HG03521 (cell line): ENCODE measurements at regions not wholly inside any gene's neighbourhood (a gene's known extent, or its start where the extent isn't known, plus 50 kb on each side); places are given as distances from the start of the nearest gene placed in this dataset.
"Not testable (repeated sequence)": the region's sequence is repeated elsewhere in the genome, so short reads cannot be mapped to it uniquely, and the experiment has no call there.

ENCODE experiments used
- ATAC-seq: cut with Tn5 transposase; IDR thresholded peaks from one replicate; pipeline ENCODE4 v1.9.1; 2021; ENCODE audit warnings: mild to moderate bottlenecking, moderate library complexity; ENCODE audit not compliant: unreplicated experiment

DNA sequence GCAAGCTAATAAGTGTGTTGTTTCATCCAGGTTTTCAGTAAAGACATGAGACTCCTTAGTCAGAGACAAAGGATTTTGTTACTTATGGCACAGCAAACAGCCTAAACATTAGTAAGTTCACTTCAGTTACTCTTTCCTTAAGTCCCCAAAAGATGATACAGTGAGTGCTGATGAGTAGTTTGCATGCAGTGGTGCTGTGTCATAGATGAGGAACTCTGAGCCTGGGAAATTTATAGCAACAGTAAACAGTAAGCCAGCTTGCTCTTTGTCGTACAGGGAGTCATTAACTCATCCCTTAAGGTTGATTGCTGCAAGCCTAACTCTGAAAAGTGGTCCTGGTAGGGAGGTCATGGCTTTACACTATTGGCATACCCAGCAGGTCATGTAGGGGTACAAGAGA lies 208.6 kb upstream of the OR4E1 start:
- no peak for ATAC-seq

DNA sequence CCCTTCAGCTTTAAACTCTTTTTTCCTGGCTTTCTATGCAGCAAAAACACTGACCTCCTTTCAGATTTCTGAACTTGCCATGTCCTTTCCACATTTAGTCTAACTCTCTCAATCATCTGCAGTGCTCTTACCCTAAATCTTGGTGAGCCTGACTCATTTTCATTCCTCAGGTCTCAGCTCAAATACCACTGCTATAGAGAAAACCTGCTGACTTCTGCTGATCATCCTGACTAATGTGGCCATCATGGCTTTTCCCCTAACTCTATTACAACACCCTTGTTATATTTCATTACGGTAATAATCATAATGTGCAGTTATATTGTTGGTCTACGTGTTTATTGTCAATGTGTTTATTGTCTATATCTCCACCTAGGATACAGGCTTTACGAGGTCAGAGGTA lies 207.3 kb upstream of the OR4E1 start:
- ATAC-seq, result no peak

DNA sequence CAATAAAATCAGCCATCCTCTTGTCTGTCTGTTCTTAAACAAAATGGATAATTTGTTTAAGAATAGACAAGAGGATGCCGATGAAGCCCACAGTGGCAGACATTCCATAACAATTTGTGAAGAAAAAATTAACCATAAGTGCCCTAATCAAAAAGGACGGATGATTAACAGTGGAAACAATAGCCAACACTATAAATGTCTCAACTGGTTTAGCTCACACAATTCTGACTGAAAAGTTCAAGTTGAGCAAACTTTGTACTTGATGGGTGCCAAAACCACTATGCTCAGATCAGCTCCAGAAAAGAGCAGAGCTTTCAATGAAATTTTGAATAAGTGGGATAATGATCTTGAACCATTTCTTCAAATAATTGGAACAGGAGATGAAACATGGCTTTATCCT lies 202.2 kb upstream of the OR4E1 start:
- no peak for ATAC-seq

DNA sequence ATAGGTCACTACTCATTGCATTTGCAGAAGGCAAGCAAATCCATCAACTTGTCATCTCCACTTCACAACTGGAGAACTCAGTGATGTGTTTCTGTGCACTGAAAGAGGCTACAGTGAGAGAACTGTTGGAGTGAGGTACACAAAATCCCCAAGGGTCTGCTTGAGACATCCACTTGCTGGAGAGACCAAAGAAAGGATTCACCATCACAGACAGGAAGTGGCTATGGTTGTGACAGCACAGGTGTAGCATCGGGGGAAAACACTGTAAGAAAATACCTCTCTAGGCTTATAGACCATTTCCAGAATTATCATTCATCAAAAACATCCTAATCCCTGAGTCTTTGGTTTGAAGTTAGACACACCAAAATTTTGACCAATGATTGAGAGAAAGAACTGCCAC lies 201.3 kb upstream of the OR4E1 start:
- ATAC-seq, result no peak

DNA sequence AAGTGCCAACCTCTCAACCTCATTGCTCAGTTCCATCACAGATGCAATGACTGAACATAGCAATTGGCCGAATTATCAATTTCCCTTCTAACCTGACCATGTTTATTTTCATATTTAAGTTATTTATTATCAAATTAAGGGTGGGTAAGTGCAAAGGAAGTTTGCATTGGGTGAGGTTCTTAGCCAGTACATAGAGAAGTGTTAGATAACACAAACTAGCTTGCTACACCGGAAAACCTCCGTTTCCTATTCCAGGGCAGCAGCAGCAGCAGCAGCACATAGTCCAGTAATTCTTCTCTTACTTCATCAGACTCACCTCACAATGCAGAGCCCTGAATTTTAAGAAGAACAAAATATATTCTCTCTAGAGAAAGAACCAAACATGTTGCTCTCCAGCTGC lies 200.5 kb upstream of the OR4E1 start:
- ATAC-seq, result no peak

DNA sequence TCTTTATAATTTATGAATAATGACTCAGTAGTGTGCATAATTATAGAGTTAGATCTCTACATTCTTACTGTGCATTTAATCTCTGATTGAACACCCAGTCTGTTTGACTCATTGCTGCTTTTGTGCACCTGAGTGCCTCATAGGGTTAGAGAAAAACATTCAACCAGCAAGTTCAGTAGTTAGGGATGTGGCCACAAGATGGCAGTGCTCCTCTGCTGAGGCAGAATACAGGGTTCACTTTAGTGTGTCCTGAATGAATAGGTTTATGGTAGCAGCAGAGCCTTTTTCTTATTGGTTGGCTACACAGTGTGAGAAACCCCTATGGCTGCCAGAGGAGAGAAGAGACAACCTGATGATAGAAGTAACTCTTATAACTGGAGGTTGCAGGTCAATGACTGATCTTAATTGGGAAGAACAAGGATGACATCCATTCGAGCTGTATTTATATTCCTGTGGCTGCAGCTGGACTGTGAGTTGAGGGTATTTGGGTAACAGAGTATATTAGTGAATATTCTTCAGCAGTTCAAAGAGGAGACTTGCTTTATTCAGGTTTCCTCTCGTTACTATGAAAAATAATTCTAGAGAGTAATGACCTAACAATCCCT lies 194.9 kb upstream of the OR4E1 start:
- no peak for ATAC-seq

DNA sequence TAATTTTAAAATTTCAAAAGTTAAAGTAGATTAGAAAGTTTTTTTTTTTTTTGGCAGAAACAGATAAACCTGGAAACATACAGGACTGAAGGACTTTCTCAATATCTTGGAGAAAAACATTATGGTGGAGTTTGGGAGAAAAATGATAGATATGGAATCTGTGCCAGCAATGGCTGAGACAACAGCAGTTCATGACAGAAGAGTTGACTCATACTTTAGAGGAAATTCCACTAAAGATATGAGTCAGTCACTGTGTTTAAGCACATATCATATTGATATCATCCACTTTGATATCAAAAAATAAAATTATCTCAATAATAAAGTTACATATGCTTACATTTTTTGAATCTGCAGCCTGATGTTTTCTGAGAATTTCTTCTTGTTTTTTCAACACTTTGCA lies 193.9 kb upstream of the OR4E1 start:
- ATAC-seq, result no peak

DNA sequence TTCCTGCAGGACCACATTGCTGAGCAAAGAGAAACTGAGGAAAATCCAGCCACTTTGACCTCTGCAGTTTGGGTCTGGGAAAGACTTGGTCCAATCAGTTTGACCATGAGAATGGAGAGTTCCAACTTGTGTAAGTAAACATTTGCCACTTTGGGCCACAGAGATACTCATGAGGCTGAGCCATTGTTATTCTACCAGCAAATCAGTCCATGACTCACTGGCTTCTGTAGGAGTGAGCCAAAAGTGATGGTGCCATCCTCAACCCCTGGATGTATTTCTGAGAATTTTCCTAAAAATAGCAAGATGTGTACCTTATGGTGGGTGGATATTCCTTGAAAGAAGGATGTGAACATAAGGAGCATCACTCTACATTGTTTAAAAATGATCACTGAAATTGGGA lies 192.9 kb upstream of the OR4E1 start:
- ATAC-seq, result no peak

DNA sequence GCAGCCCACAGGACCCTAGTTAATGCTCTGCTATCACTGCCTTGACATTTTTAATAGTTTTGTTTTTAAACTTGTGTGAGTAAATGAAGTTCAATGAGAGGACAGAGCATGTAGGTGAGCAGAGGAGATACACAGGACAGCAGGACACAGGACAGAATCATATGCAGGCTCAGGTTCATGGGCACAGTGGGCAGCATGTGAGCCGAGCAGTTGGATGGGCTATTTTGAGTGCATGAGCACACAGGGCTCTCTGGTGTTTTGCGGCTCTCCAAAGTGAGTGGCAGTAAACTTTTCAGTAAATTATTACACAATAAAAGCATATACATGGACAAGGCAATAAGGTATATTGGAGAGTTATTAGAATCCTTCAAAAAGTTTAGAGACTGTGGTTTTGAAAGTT lies 189.7 kb upstream of the OR4E1 start:
- no peak for ATAC-seq

DNA sequence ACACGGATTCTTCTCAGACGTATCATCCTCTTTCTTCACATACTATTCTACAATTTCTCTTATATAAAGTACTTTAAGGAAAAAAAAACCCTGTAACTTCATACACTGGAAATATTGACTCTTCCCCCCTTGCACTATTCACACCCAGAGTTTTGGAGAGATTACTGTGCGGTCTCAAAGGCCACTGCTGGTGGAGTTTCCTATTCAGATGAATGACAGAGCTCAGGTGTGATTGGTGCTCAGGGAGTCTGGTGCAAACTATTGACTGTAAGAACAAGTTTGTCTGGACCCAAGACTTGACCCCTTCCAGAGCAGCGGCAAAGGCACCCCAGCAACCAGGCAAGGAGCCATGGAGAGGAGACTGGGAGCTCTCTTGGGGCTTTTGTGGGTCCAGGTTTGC lies 187.5 kb upstream of the OR4E1 start:
- ATAC-seq, result no peak

DNA sequence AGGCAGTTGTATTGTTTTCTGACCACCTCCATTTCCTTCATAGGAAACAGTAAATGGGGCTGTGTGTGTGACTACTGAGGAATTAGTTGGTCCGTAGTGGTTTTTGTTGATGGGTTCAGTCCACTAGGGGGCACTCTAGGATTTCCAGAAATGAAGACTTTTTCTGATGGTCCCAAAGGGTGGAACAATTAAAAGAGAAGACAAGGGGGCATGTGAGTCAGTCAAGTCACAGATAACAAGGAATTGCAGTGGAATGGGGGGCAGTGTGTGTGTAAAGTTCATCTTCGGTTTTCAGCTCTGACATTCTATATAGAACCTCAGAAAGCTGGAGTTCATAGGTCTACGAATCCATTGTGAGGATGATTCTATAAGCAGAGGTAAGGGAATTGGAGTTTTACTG lies 186.6 kb upstream of the OR4E1 start:
- no peak for ATAC-seq

DNA sequence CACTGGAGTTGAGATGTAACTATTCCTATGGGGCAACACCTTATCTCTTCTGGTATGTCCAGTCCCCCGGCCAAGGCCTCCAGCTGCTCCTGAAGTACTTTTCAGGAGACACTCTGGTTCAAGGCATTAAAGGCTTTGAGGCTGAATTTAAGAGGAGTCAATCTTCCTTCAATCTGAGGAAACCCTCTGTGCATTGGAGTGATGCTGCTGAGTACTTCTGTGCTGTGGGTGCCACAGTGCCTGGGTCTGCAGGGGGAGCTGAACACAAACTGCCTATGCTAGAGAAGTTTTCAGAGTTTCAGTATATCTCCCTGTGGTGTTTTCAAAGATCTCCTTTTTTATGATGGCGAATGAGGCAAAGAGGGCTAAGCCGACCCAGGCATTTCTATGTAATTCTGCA lies 179.2 kb upstream of the OR4E1 start:
- no peak for ATAC-seq

DNA sequence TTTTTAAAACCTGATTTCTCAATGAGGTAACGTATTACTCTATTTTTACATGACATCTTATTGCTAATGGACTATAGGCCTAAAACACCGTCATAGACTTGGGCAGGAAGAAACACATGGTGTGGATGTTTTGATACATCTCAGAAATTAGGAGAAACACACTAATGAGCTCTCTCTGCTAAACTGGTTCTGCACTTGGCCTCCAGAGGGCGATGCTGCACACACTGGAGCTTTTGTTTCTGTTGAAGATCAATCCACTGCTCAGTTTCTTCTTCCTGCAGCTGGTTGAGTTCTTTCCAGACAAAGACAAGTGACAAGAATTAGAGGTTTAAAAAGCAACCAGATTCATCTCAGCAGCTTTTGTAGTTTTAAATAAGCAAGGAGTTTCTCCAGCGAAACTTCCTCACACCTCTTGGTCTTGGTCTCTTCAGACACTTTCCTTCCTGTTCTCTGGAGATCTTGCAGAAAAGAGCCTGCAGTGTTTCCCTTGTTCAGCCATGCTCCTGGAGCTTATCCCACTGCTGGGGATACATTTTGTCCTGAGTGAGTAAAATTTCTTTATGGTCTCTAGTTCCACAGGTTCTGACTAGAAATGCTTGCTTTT lies 178.5 kb upstream of the OR4E1 start:
- no peak for ATAC-seq

DNA sequence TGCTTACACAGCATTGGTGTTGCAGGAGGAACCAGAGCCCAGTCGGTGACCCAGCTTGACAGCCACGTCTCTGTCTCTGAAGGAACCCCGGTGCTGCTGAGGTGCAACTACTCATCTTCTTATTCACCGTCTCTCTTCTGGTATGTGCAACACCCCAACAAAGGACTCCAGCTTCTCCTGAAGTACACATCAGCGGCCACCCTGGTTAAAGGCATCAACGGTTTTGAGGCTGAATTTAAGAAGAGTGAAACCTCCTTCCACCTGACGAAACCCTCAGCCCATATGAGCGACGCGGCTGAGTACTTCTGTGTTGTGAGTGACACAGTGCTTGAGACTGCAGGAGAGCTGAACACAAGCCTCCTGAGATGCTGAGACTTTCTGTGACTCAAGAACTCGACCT lies 173.3 kb upstream of the OR4E1 start:
- ATAC-seq, result not testable (repeated sequence)

DNA sequence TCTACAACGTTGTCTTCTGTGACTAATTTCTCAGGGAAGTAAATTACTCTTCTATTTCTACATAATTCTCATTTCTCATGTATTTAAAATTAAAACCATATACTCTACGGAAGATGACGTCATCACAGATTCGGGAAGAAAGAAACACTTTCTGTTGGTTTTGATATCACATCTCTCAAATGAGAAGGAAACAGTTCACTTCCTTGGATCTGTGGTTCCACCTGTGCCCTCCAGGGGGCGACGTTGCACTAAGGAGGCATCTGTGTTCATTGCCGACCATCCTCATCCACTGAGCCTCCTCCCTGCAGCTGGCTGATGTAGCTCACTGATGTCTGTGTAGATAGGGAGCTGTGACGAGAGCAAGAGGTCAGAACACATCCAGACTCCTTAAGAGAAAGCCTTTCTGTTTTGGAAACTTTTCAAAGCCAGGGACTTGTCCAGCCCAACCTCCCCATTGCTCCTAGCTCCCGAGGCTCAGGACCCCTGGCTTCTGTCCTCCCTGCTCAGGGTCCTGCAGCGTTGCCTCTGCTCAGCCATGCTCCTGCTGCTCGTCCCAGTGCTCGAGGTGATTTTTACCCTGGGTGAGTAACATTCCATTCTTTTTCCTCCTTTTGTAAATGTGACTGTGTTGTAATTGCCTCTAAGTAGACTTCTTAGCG lies 172.7 kb upstream of the OR4E1 start:
- ATAC-seq, result no peak

DNA sequence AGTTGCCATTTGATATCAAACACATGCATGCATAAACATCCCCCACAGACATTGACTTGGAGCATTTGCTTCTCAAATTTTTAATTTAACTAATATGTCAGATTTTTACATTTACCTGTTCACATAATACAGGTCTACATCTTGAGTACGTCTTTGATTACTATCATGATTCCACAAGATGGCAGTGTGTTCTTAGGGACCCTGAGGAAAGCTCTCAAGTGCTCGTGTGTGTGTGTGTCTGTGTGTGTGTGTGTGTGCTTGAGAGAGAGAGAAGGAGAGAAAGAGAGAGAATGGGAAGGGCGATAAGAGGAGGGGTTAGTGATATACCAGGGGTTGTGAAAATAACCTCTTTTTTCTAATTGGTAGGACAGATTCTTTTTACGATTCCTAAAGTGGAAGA lies 167.1 kb upstream of the OR4E1 start:
- ATAC-seq, result no peak

DNA sequence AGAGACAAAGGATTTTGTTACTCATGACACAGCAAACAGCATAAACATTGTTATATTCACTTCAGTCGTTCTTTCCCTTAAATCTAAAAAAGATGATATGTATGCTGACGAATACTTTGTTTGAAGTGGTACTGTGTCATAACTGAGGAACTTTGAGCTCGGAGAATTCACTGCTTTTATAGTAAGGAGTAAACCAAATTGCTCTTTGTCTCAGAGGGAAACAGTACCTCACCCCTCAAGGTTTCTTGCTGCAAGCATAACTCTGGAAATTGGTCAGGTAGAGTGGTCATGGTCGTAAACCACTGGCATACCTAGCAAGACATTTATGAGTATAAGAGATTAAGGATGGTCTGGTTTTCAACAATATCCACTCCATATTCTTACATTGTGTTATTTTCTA lies 160.2 kb upstream of the OR4E1 start:
- no peak for ATAC-seq

DNA sequence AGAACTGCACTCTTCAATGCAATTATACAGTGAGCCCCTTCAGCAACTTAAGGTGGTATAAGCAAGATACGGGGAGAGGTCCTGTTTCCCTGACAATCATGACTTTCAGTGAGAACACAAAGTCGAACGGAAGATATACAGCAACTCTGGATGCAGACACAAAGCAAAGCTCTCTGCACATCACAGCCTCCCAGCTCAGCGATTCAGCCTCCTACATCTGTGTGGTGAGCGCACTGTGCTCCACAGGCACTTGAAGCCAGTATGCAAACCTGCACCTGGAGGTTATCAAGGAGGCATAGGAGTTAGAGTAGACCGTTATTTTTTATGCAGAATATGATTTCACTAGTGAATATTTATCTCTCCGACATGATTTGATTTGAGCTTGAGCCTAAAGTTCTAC lies 152.2 kb upstream of the OR4E1 start:
- no peak for ATAC-seq

DNA sequence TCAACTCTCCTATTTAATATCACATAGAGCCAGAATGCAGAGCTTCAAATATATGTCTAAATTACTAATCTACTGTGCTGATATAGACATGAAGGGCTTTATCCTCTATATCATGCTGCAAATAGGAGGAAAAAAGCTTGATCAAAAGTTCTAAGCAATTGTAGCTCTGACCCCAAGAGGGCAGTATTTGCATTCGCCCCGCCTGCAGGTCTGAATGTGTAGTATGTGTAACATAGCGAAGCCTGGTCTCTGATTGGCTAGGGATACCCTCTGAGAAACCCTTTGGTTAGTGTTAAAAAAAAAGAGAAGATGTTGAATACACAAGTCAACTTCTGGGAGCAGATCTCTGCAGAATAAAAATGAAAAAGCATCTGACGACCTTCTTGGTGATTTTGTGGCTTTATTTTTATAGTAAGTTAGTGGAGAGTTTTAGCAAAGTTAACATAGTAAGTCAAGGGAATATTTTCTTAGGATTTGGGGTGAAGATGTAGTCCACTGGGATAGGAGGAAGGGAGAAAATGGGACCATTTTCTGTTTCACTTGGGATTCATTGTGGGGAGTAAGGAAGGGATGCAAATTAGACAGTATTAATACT lies 151.6 kb upstream of the OR4E1 start:
- ATAC-seq, result no peak

DNA sequence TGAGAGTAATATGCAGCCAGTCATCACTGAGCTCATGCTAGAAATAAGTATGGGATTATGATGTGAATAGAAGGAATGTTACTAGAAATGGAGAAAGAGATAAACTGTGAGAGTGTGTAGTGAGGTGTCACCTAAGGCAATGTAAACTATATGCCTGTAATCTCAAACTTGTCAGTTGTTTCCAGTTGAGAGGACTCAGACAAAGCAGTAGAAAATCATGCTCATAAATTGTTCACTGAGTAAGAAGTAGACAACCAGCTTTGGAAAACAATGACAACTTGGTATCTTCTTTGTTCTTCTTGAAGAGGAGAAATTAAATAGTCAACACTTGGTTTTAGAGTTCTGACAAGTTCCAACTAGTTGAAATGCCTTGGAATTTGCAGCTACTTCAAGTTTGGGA lies 148.5 kb upstream of the OR4E1 start:
- ATAC-seq, result no peak

DNA sequence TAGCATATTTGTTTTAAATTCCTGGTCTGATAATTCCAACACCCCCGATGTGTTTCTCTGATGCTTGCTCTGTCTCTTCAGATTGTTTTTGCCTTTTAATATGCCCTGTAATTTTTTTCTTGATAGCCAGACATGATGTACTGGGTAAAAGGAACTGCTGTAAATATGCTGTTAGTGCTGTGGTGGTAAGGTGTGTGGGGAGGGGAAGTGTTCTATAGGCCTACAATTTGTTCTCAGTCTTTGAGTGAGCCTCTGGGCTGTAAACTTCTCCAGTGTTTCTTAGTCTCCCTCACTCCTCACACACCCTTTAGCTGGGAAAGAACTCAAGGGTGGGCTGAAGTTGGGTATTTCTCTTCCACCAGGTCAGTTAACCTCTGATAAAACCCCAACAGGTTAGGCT lies 147.0 kb upstream of the OR4E1 start:
- no peak for ATAC-seq

DNA sequence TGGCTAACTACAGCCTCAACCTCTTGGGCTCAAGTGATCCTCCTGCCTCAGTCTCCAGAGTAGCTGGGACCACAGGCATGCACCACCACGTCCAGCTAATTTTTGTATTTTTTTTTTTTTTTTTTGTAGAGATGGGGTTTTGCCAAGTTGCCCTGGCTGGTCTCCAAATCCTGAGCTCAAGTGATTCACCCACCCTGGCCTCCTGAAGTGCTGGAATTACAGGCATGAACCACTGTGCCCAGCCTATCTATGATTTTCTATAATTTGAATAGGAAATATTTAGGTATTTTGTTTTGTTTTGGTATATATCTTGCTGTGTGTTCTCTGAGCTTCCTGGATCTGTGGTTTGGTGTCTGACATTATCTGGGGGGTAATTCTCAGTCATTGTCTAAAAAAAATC lies 146.3 kb upstream of the OR4E1 start:
- ATAC-seq, result not testable (repeated sequence)
